Esophagus muscularis mucosa (tissue), 4 donors: ENCODE measurements at regions not wholly inside any gene's neighbourhood (a gene's known extent, or its start where the extent isn't known, plus 50 kb on each side); places are given as distances from the start of the nearest gene placed in this dataset.
A peak's percentile ranks its signal among the peaks of the same experiment; 100 is the strongest.

Experiments used
- DNase-seq: peaks from one replicate; pipeline ENCODE4 v3.0.0-alpha.2; 2017; ENCODE audit errors: extremely low spot score
- H3K27ac ChIP-seq, 4 donors: fragments of 200-600 bp; sonication (generic); replicated peaks in 1 of 4; 1 replicate in 3 of 4; 2 replicates in 1 of 4; pipeline ENCODE4 v1.5.1; 2016 to 2019; ENCODE audit warnings: mild to moderate bottlenecking in 1 of 4
- H3K27me3 ChIP-seq, 4 donors: fragments of 200-600 bp; sonication (generic); one replicate each; pipeline versions ENCODE4 v1.5.1 to v1.6.0; 2016 to 2019
- H3K36me3 ChIP-seq, 4 donors: fragments of 200-600 bp; sonication (generic); one replicate each; pipeline ENCODE4 v1.5.1; 2016 to 2019
- H3K4me1 ChIP-seq, 4 donors: fragments of 200-600 bp; sonication (generic); one replicate each; pipeline ENCODE4 v1.5.1; 2016 to 2019
- H3K4me3 ChIP-seq, 4 donors: fragments of 200-600 bp; sonication (generic); 1 replicate in 2 of 4; 2 replicates in 2 of 4; pipeline ENCODE4 v1.5.1; 2016 to 2019; ENCODE audit warnings: mild to moderate bottlenecking in 4 of 4, moderate library complexity in 1 of 4
- H3K9me3 ChIP-seq, 4 donors: fragments of 200-600 bp; sonication (generic); 1 replicate in 3 of 4; 2 replicates in 1 of 4; pipeline ENCODE4 v1.5.1; 2016 to 2019
- CTCF ChIP-seq, 3 experiments: fragments of 200-600 bp in 2 of 3; fragments of 450-650 bp in 1 of 3; sonication (generic) in 2 of 3; IDR thresholded peaks; one replicate each; pipeline ENCODE4 v1.5.1; 2017 to 2019; ENCODE audit warnings: antibody characterized with exemption in 3 of 3, mild to moderate bottlenecking in 2 of 3, moderate library complexity in 1 of 3
- EP300 ChIP-seq: sonication (generic); formaldehyde crosslinking; IDR thresholded peaks from one replicate; pipeline ENCODE4 v1.6.1; 2017; ENCODE audit warnings: antibody characterized with exemption
- POLR2A ChIP-seq: fragments of 450-650 bp; IDR thresholded peaks from one replicate; pipeline ENCODE4 v1.6.1; 2017; ENCODE audit warnings: antibody characterized with exemption, moderate library complexity, mild to moderate bottlenecking, low read depth
- POLR2AphosphoS5 ChIP-seq, 2 donors: sonication (generic); formaldehyde crosslinking; IDR thresholded peaks; one replicate each; pipeline ENCODE4 v1.6.1; 2017; ENCODE audit warnings: antibody characterized with exemption in 2 of 2
- WGBS: methylation state at CpG from one replicate; pipeline ENCODE4 v1.1.5; 2018; 5-methylcytosine and 5-hydroxymethylcytosine counted together
- intact Hi-C: fragments of 100-400 bp; cut with DNase I; formaldehyde crosslinking; loops from one replicate; pipeline ENCODE4 v1.15.1; 2023

- peaks cover 0 to 29% (median 27%) of the 10 kb centered on the region in 4 donors for H3K4me1 ChIP-seq
- H3K36me3 ChIP-seq: no peaks in the 10 kb centered on the region
- TF ChIP-seq POLR2A (no peak), CTCF (IDR thresholded peaks at IDR 0.05) (no peak), POLR2AphosphoS5 (IDR thresholded peaks at IDR 0.05) (no peak), EP300 (no peak)
- H3K27ac ChIP-seq: peak overlapping the region; percentile 22 to 50 (median 44)
- DNase-seq: no peak
- intact Hi-C loops: no loop called here
- H3K27me3 ChIP-seq: no peaks in the 10 kb centered on the region
- peak overlapping the region in 1 of 4 donors; percentile 1 for H3K4me3 ChIP-seq
- no peaks in the 10 kb centered on the region for H3K9me3 ChIP-seq
- 21% methylated on average over 8 of the region's 8 CpGs for WGBS
These were observed 132.5 kb upstream of the OSR1 start for GRCh38 chr2:19490846-19491435.

GRCh38 chr2:19488009-19488691, 129.7 kb upstream of the OSR1 start:
- no peak overlapping the region for H3K4me3 ChIP-seq
- TF ChIP-seq POLR2A (no peak), POLR2AphosphoS5 (IDR thresholded peaks at IDR 0.05) (no peak), EP300 (no peak), CTCF (IDR thresholded peaks at IDR 0.05) (no peak)
- 92% methylated on average over 4 of the region's 4 CpGs for WGBS
- H3K36me3 ChIP-seq: no peaks in the 10 kb centered on the region
- no peak overlapping the region for H3K27ac ChIP-seq
- H3K27me3 ChIP-seq: no peaks in the 10 kb centered on the region
- intact Hi-C loops: no loop called here
- no peaks in the 10 kb centered on the region for H3K9me3 ChIP-seq
- H3K4me1 ChIP-seq: peaks cover 0 to 29% (median 27%) of the 10 kb centered on the region in 4 donors
- DNase-seq: no peak

GRCh38 chr2:19484736-19485135, 126.3 kb upstream of the OSR1 start:
- 94% methylated on average over 1 of the region's 1 CpG for WGBS
- no peak overlapping the region for H3K4me3 ChIP-seq
- H3K4me1 ChIP-seq: peaks cover 0 to 7% (median 6%) of the 10 kb centered on the region in 4 donors
- H3K36me3 ChIP-seq: no peaks in the 10 kb centered on the region
- intact Hi-C loops: no loop called here
- H3K9me3 ChIP-seq: no peaks in the 10 kb centered on the region
- DNase-seq: no peak
- TF ChIP-seq EP300: no peak
- no peak for TF ChIP-seq POLR2A
- no peak for TF ChIP-seq POLR2AphosphoS5 (IDR thresholded peaks at IDR 0.05)
- no peak for TF ChIP-seq CTCF (IDR thresholded peaks at IDR 0.05)
- no peaks in the 10 kb centered on the region for H3K27me3 ChIP-seq
- H3K27ac ChIP-seq: no peak overlapping the region

- whole genome bisulfite sequencing: 29% methylated on average over 5 of the region's 5 CpGs
- TF ChIP-seq POLR2A: no peak
- TF ChIP-seq EP300: no peak
- TF ChIP-seq POLR2AphosphoS5 (IDR thresholded peaks at IDR 0.05): no peak
- no peak for TF ChIP-seq CTCF (IDR thresholded peaks at IDR 0.05)
- intact Hi-C loops: no loop called here
- Histone ChIP-seq H3K27me3 (no peaks in the 10 kb centered on the region), H3K4me1 (peaks cover 0 to 12% (median 9%) of the 10 kb centered on the region in 4 donors), H3K4me3 (no peak overlapping the region), H3K9me3 (no peaks in the 10 kb centered on the region), H3K27ac (no peak overlapping the region), H3K36me3 (no peaks in the 10 kb centered on the region)
- no peak for DNase-seq
These were observed 122.2 kb upstream of the OSR1 start for GRCh38 chr2:19480673-19481072.

- no peaks in the 10 kb centered on the region for H3K9me3 ChIP-seq
- no peaks in the 10 kb centered on the region for H3K36me3 ChIP-seq
- H3K27me3 ChIP-seq: no peaks in the 10 kb centered on the region
- H3K4me3 ChIP-seq: no peak overlapping the region
- H3K27ac ChIP-seq: no peak overlapping the region
- intact Hi-C loops: no loop called here
- no peak for TF ChIP-seq EP300
- TF ChIP-seq POLR2AphosphoS5 (IDR thresholded peaks at IDR 0.05): no peak
- TF ChIP-seq CTCF (IDR thresholded peaks at IDR 0.05): no peak
- TF ChIP-seq POLR2A: no peak
- DNase-seq: no peak
- H3K4me1 ChIP-seq: peaks cover 0 to 12% (median 9%) of the 10 kb centered on the region in 4 donors
- WGBS: 94% methylated on average over 1 of the region's 1 CpG
These were observed 121.2 kb upstream of the OSR1 start for GRCh38 chr2:19479666-19480065.
